ENCODE measurements at regions not wholly inside any gene's neighbourhood (a gene's known extent, or its start where the extent isn't known, plus 50 kb on each side); places are given as distances from the start of the nearest gene placed in this dataset.

- TF ChIP-seq CTCF (conservative IDR thresholded peaks at IDR 0.05; ENCODE audit: low read depth, low read length) (no peak), EZH2phosphoT487 (IDR thresholded peaks at IDR 0.05; ENCODE audit: borderline replicate concordance, low read length) (no peak), EZH2 (IDR thresholded peaks at IDR 0.05; ENCODE audit: low read length, unreplicated experiment) (no peak)
Measured at GRCh38 chr4:116108606-116109005, 976.8 kb downstream of the TRAM1L1 start.

Data from PC-3 (cell line).